SJSA1 (cell line): ENCODE measurements at regions not wholly inside any gene's neighbourhood (a gene's known extent, or its start where the extent isn't known, plus 50 kb on each side); places are given as distances from the start of the nearest gene placed in this dataset.

Experiments used
- DNase-seq, 2 experiments: peaks; one replicate each; pipeline ENCODE4 v3.0.0-alpha.2; 2015 to 2020; ENCODE audit warnings: low spot score in 2 of 2, low read depth in 1 of 2
- H3K27ac ChIP-seq: fragments of 250-450 bp; sonication (Bioruptor Pico); 2 replicates; pipeline ENCODE4 v1.5.1; 2020; ENCODE audit warnings: mild to moderate bottlenecking, moderate library complexity
- H3K27me3 ChIP-seq: fragments of 250-450 bp; sonication (Bioruptor Pico); replicated peaks from 2 replicates; pipeline ENCODE4 v1.5.1; 2020; ENCODE audit warnings: mild to moderate bottlenecking, moderate library complexity
- H3K36me3 ChIP-seq: fragments of 250-450 bp; sonication (Bioruptor Pico); 2 replicates; pipeline ENCODE4 v1.5.1; 2020; ENCODE audit warnings: mild to moderate bottlenecking
- H3K4me1 ChIP-seq: fragments of 250-450 bp; sonication (Bioruptor Pico); replicated peaks from 2 replicates; pipeline ENCODE4 v1.6.1; 2021; ENCODE audit warnings: mild to moderate bottlenecking
- H3K4me3 ChIP-seq: fragments of 250-450 bp; sonication (Bioruptor Pico); 2 replicates; pipeline ENCODE4 v1.5.1; 2020; ENCODE audit warnings: mild to moderate bottlenecking
- H3K9me3 ChIP-seq: fragments of 250-450 bp; sonication (Bioruptor Pico); replicated peaks from 2 replicates; pipeline ENCODE4 v1.5.1; 2020; ENCODE audit warnings: mild to moderate bottlenecking

DNA sequence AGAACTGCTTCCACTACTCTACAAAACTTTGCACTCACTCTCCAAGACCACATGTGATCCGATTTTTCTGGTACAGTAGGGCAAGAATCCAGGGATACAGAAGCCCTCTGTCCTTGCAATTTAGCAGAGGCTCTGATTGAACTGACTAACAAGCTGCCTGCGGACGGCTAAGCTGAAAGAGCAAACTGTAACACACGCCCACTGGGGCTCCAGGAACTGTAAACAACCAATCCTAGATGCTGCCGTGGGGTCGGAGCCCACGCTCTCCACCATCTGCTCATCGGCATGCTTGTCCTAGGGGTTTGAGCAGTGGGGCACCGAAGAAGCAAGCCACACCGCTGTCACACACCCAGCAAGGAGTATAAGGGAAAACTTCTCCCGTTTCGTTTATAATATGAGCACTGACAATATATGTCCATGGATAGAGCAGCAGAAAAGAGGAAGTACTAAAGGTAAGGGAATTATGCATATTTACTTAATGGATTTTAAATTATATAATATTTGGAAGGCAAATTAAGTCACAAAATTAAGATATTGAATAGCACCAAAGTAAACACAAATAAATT lies 634.4 kb upstream of the POT1 start:
- Histone ChIP-seq H3K27me3 (no peaks in the 10 kb centered on the region), H3K4me1 (no peaks in the 10 kb centered on the region), H3K4me3 (no peak overlapping the region), H3K36me3 (no peaks in the 10 kb centered on the region), H3K27ac (no peak overlapping the region), H3K9me3 (no peaks in the 10 kb centered on the region)
- DNase-seq: no peak

DNA sequence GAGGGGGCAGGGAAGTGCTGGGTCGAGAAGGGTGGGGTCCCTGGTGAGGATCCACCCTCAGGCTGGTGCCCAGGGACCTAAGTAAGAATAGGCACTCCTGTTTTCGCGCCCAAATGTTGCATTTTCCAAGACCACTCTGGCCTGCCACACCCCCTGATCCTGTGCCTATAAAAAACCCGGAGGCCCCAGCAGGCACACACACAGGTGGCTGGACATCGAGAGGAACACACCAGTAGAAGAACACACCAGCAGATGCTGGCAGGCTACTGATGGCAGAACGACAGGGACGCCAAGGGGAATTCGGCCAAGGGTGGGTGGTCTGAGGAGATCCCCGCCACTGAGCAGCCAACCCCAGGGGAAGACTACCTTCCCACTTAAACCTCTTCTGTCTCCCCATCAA lies 633.9 kb upstream of the POT1 start:
- H3K4me1 ChIP-seq: no peaks in the 10 kb centered on the region
- H3K9me3 ChIP-seq: no peaks in the 10 kb centered on the region
- no peak overlapping the region for H3K4me3 ChIP-seq
- no peak overlapping the region for H3K27ac ChIP-seq
- DNase-seq: no peak
- no peaks in the 10 kb centered on the region for H3K36me3 ChIP-seq
- no peaks in the 10 kb centered on the region for H3K27me3 ChIP-seq

DNA sequence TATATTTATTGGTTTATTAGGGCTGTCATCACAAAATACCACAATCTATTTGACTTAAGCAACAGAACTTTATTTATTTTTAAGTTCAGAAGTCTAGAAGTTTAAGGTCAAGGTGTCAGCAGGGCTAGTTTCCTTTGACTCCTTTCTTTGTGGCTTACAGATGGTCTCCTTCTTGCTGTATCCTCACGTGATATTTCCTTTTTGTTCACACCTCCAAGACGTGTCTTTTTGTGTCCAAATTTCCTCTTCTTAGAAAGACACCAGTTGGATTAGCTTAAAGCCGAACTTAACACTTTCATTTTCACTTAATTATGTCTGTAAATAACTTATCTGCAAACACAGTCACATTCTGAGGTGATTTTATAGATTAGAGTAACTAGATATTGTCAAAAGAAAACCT lies 631.4 kb upstream of the POT1 start:
- no peaks in the 10 kb centered on the region for H3K4me1 ChIP-seq
- H3K27me3 ChIP-seq: no peaks in the 10 kb centered on the region
- no peak overlapping the region for H3K4me3 ChIP-seq
- no peak overlapping the region for H3K27ac ChIP-seq
- DNase-seq: no peak
- H3K9me3 ChIP-seq: no peaks in the 10 kb centered on the region
- H3K36me3 ChIP-seq: no peaks in the 10 kb centered on the region

DNA sequence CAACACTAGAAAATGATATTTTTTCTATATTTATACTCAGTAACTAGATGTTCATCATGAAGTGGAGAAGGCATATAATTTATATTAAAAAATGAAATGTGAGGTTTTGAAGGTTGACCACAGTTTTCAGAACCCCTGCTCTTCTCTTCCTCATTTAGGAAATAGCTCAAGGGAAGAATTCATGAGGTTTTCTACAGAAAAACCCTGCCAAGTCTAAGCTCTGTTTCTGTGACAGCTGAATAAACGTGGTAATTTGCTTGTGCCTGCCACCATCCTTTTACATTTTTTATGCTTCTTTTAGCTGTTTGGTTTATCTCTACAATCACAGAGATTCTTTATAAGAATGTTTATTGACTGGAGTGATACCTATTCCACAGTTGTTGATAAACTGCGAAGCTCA lies 630.3 kb upstream of the POT1 start:
- H3K36me3 ChIP-seq: no peaks in the 10 kb centered on the region
- H3K9me3 ChIP-seq: no peaks in the 10 kb centered on the region
- no peak for DNase-seq
- H3K4me1 ChIP-seq: no peaks in the 10 kb centered on the region
- H3K27me3 ChIP-seq: no peaks in the 10 kb centered on the region
- no peak overlapping the region for H3K27ac ChIP-seq
- H3K4me3 ChIP-seq: no peak overlapping the region

DNA sequence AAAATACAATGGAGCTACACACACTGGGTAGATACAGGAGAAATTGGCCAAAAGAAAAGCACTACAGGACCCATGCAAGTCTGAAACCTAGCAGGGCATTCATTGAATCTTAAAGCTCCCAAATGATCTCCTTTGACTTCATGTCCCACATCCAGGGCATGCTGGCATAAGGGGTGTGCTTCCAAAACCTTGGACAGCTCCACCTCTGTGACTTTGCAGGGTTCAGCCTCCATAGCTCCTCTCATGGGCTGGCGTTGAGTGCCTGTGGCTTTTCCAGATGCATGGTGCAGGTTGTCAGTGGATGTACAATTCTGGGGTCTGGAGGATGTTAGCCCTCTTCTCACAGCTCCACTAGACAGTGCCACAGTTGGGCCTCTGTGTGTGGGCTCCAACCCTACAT lies 626.3 kb upstream of the POT1 start:
- no peaks in the 10 kb centered on the region for H3K9me3 ChIP-seq
- no peak overlapping the region for H3K27ac ChIP-seq
- H3K4me1 ChIP-seq: no peaks in the 10 kb centered on the region
- H3K27me3 ChIP-seq: no peaks in the 10 kb centered on the region
- no peak for DNase-seq
- H3K4me3 ChIP-seq: no peak overlapping the region
- H3K36me3 ChIP-seq: no peaks in the 10 kb centered on the region

DNA sequence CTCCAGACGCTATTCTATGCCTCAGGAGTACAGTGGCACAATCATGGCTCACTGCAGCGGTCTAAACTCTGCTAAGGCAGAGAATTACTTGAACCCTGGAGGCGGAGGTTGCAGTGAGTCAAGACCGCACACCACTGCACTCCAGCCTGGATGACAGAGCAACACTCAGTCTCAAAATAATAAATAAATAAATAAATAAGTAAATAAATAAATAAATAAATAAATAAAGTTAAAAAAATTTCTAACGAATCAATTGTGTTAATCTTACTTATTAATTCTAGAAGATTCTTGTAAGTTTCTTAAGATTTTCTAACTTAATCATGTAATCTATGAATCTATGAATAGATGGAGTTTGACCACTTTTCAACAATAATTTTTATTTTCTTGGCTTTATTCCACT lies 621.4 kb upstream of the POT1 start:
- Histone ChIP-seq H3K27me3 (no peaks in the 10 kb centered on the region), H3K36me3 (no peaks in the 10 kb centered on the region), H3K9me3 (no peaks in the 10 kb centered on the region), H3K4me3 (no peak overlapping the region), H3K4me1 (no peaks in the 10 kb centered on the region), H3K27ac (no peak overlapping the region)
- no peak for DNase-seq

DNA sequence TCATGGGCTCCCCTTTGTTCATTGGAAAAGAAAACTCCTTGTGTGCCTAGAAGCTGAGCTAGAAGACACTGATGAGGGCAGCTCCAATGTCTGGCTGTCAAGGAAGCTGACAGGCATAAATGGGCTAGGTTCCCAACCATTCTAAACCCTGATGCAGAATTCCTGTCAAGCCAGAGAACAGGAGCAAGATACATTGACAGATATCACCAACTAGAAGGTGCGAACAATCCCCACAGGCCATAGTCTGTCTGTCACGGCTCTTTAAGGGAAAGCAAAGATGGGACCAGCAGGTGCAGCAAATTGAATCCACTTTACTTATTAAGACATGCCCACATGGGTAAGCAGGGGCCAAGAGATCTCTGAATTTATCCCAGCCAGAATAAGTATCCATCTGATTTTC lies 617.9 kb upstream of the POT1 start:
- Histone ChIP-seq H3K36me3 (no peaks in the 10 kb centered on the region), H3K4me3 (no peak overlapping the region), H3K27ac (no peak overlapping the region), H3K9me3 (no peaks in the 10 kb centered on the region; the same call in 1 of the 2 replicates), H3K4me1 (no peaks in the 10 kb centered on the region), H3K27me3 (no peaks in the 10 kb centered on the region)
- no peak for DNase-seq

DNA sequence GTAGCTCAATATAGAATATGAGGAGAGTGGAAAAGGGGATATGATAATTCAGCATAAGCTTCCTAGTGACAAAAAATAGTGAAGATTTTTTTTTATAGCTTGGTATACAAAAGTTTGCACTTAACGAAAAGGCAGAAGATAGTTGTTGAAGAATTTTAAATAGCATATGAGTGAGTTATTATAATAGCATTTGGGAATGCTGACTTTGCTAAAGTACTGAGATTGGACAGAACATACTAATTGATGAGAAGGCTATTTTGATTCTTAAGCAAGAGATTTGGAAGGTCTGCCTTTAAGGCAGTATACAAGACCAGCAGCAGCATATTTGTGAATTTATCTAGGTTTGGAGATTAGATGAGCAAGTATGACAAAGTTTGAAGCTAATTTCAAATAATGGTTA lies 600.9 kb upstream of the POT1 start:
- H3K4me1 ChIP-seq: no peaks in the 10 kb centered on the region
- no peak overlapping the region for H3K4me3 ChIP-seq
- DNase-seq: no peak
- H3K36me3 ChIP-seq: no peaks in the 10 kb centered on the region
- no peaks in the 10 kb centered on the region for H3K27me3 ChIP-seq
- no peaks in the 10 kb centered on the region for H3K9me3 ChIP-seq
- no peak overlapping the region for H3K27ac ChIP-seq

DNA sequence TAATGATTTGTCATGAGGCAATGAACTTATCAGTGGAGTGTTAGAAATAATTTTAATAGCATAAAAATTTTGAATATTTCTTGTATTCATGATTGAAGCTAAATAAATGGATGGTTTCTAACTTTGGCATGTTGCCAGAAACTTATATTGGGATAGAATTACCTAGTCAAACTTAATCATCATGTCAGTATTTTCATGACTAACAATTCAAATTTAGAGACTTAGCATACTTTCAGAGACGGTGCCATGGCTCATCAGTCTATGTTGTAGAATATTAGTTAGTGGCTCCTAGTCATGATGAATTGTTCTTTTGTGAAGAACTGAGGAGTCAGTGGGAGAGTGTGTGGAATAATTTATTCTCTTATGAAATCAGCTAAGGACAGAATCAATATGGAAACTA lies 599.6 kb upstream of the POT1 start:
- no peaks in the 10 kb centered on the region for H3K4me1 ChIP-seq
- no peak overlapping the region for H3K4me3 ChIP-seq
- no peak for DNase-seq
- no peaks in the 10 kb centered on the region for H3K36me3 ChIP-seq
- H3K27ac ChIP-seq: no peak overlapping the region
- no peaks in the 10 kb centered on the region for H3K27me3 ChIP-seq
- H3K9me3 ChIP-seq: no peaks in the 10 kb centered on the region

DNA sequence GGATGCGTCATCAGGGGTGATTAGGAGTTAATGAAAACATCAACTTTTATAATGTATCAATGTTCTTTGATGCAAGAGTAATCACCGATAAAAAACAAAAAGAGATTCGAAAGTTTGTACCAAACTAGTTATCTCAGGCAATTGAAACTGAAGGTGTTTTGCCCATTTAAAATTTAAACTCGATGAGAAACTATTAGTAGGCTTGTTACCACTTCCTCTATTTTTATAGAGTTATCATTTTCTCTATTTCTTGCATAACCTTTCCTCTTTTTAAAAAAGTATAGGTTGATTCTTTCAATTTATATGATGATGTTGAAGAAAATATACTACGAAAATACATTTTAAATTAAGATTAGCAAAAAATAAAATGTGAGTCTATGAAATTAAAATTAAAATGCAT lies 597.3 kb upstream of the POT1 start:
- H3K4me1 ChIP-seq: no peaks in the 10 kb centered on the region
- H3K27me3 ChIP-seq: no peaks in the 10 kb centered on the region
- no peak overlapping the region for H3K27ac ChIP-seq
- no peaks in the 10 kb centered on the region for H3K36me3 ChIP-seq
- DNase-seq: no peak
- H3K4me3 ChIP-seq: no peak overlapping the region
- H3K9me3 ChIP-seq: no peaks in the 10 kb centered on the region

DNA sequence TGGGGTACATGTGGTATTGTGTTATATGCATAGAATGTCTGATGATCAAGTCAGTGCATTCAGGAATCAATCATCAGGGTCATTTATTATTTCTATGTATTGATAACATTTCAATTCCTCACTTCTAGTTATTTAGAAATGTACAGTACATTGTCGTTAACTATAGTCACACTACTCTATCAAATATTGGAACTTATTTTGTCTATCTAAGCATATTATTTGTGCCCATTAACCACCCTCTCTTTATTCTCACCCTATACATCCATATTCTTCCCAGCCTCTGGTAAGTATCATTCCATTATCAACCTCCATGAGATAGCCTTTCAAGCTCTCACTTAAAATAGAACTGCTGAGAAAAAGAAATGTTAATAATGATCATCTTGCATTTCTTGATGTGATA lies 596.5 kb upstream of the POT1 start:
- H3K4me3 ChIP-seq: no peak overlapping the region

DNA sequence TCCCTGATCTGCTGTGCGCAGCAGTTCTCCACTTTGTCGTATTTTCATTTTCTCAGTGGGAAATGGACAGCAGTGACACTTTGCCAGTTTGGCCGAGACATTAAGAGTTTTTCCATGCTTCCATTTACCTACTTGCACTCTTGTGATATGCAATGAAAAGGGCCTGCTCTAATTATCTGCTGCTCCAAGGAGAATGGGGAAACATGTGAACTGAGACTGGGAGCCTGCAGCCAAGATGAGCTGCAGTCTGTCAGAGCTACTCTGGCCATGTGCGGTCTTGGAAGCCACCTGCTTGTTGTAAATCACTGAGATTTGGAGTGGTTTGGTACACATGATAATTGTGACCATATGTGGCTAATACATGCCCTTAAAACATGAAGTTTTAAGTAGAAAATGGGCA lies 586.6 kb upstream of the POT1 start:
- H3K4me3 ChIP-seq: no peak overlapping the region
- no peaks in the 10 kb centered on the region for H3K36me3 ChIP-seq
- no peaks in the 10 kb centered on the region for H3K4me1 ChIP-seq
- H3K27me3 ChIP-seq: no peaks in the 10 kb centered on the region
- no peaks in the 10 kb centered on the region for H3K9me3 ChIP-seq
- H3K27ac ChIP-seq: no peak overlapping the region
- no peak for DNase-seq

More for the DNA sequence above, 596.5 kb upstream of the POT1 start:
- no peaks in the 10 kb centered on the region for H3K4me1 ChIP-seq
- no peaks in the 10 kb centered on the region for H3K36me3 ChIP-seq
- H3K27me3 ChIP-seq: no peaks in the 10 kb centered on the region
- DNase-seq: no peak
- H3K9me3 ChIP-seq: no peaks in the 10 kb centered on the region
- no peak overlapping the region for H3K27ac ChIP-seq

DNA sequence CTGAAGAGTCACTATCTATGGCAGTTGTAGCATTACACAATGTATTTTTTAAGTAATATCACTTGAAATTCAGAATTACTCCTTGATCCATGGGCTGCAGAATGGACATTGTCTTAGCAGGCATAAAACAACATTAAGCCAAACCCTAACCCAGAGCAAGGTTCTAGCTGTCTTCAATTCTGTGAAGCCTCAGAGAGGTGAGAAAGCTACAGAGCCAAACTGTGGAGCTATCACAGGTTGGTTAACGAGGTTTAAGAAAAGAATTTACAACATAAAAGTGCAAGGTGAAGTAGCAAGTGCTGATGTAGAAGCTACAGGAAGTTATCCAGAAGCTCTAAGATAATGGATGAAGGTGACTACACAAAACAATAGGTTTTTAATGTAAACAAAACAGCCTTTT lies 582.7 kb upstream of the POT1 start:
- Histone ChIP-seq H3K36me3 (no peaks in the 10 kb centered on the region), H3K4me3 (no peak overlapping the region), H3K9me3 (no peaks in the 10 kb centered on the region), H3K4me1 (no peaks in the 10 kb centered on the region), H3K27me3 (no peaks in the 10 kb centered on the region), H3K27ac (no peak overlapping the region)
- no peak for DNase-seq

DNA sequence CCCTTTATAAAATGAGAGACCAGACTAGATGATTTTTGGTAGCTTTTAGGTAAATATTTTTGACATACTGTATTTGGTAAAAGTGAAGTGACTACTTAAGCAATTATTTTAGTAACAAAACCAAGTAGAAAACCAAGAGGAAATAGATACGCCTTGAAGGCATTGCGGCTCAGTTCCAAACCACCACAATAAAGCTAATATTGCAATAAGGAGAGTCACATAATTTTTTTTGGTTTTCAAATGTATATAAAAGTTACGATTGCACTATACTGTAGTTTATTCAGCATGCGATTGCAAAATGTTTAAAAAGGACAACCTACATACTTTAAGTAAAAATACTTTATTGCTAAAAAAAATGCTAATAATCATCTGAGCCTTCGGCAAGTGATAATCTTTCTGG lies 581.7 kb upstream of the POT1 start:
- no peak overlapping the region for H3K4me3 ChIP-seq
- DNase-seq: no peak
- no peak overlapping the region for H3K27ac ChIP-seq
- no peaks in the 10 kb centered on the region for H3K36me3 ChIP-seq
- H3K27me3 ChIP-seq: no peaks in the 10 kb centered on the region
- H3K9me3 ChIP-seq: no peaks in the 10 kb centered on the region
- H3K4me1 ChIP-seq: no peaks in the 10 kb centered on the region

DNA sequence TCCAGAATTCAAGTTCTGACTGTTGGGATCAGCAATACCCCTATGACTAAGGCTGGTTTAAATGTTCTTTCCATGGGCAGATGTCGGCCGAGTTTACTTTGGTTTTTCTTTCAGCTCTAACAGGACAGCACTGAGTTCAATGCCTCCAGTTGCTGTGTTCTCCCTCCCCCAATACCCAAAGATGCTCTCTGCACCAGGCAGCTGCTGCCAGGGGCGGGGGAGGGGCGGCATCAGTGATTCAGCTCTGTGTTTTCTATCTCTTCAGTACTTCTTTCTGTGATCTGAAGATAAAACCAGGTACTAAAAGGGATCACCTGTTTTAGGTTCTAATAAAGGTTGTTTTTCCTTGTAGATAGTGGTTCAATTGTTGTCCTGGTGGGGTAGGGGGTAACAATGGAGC lies 576.7 kb upstream of the POT1 start:
- H3K27ac ChIP-seq: no peak overlapping the region
- H3K27me3 ChIP-seq: no peaks in the 10 kb centered on the region
- H3K9me3 ChIP-seq: no peaks in the 10 kb centered on the region
- no peak overlapping the region for H3K4me3 ChIP-seq
- no peaks in the 10 kb centered on the region for H3K4me1 ChIP-seq
- H3K36me3 ChIP-seq: no peaks in the 10 kb centered on the region
- no peak for DNase-seq
